Mesenchymal stem cell (in vitro differentiated cells and primary cell): ENCODE measurements at regions not wholly inside any gene's neighbourhood (a gene's known extent, or its start where the extent isn't known, plus 50 kb on each side); places are given as distances from the start of the nearest gene placed in this dataset.
"Not testable (repeated sequence)": the region's sequence is repeated elsewhere in the genome, so short reads cannot be mapped to it uniquely, and the experiment has no call there.

ENCODE experiments used
- DNase-seq: peaks from one replicate; pipeline ENCODE4 v3.0.0-alpha.2; 2013
- H2AFZ ChIP-seq: one replicate; pipeline ENCODE4 v1.6.1; 2013; ENCODE audit warnings: low read depth, mild to moderate bottlenecking, control low read depth, inconsistent platforms, low read length, moderate library complexity
- H2AK5ac ChIP-seq: 2 replicates; pipeline ENCODE4 v1.6.1; 2013; ENCODE audit warnings: low read length, moderate library complexity, mild to moderate bottlenecking, inconsistent platforms; ENCODE audit not compliant: severe bottlenecking
- H2BK120ac ChIP-seq: one replicate; pipeline ENCODE4 v1.6.1; 2013; ENCODE audit warnings: low read depth, mild to moderate bottlenecking, inconsistent platforms, low read length, moderate library complexity
- H2BK12ac ChIP-seq, 2 experiments: one replicate each; pipeline ENCODE4 v1.6.1; 2013; ENCODE audit warnings: inconsistent platforms in 2 of 2, low read length in 2 of 2, mild to moderate bottlenecking in 2 of 2, moderate library complexity in 2 of 2, control low read depth in 1 of 2
- H2BK15ac ChIP-seq: one replicate; pipeline ENCODE4 v1.6.1; 2013; ENCODE audit warnings: mild to moderate bottlenecking, low read depth, inconsistent platforms; ENCODE audit not compliant: poor library complexity, severe bottlenecking
- H2BK5ac ChIP-seq: 2 replicates; pipeline ENCODE4 v1.6.1; 2013; ENCODE audit warnings: low read depth, mild to moderate bottlenecking, low read length, control low read depth, inconsistent platforms; ENCODE audit not compliant: poor library complexity, severe bottlenecking
- H3K14ac ChIP-seq, 2 experiments: one replicate each; pipeline ENCODE4 v1.6.1; 2013; ENCODE audit warnings: inconsistent platforms in 2 of 2, low read length in 2 of 2, control low read depth in 1 of 2, mild to moderate bottlenecking in 1 of 2, moderate library complexity in 1 of 2
- H3K18ac ChIP-seq, 2 experiments: one replicate each; pipeline ENCODE4 v1.6.1; 2013; ENCODE audit warnings: inconsistent platforms in 2 of 2, low read length in 2 of 2, control low read depth in 1 of 2, low read depth in 1 of 2, mild to moderate bottlenecking in 1 of 2
- H3K23ac ChIP-seq, 2 experiments: one replicate each; pipeline ENCODE4 v1.6.1; 2013; ENCODE audit warnings: inconsistent platforms in 2 of 2, low read length in 2 of 2, mild to moderate bottlenecking in 2 of 2, moderate library complexity in 2 of 2, control low read depth in 1 of 2
- H3K27ac ChIP-seq: 2 replicates; pipeline ENCODE4 v1.5.1; 2013; ENCODE audit warnings: mild to moderate bottlenecking, moderate library complexity, low read length, control low read depth, inconsistent platforms; ENCODE audit not compliant: poor library complexity, severe bottlenecking
- H3K27me3 ChIP-seq, 2 experiments: 2 replicates each; pipeline versions ENCODE4 v1.6.1 to v1.7.0; 2013; ENCODE audit warnings: low read length in 2 of 2, mild to moderate bottlenecking in 2 of 2, moderate library complexity in 2 of 2, control low read depth in 1 of 2, inconsistent platforms in 1 of 2; ENCODE audit not compliant: control insufficient read depth in 1 of 2, insufficient read depth in 1 of 2
- H3K36me3 ChIP-seq, 2 experiments: 2 replicates each; pipeline versions ENCODE4 v1.6.1 to v1.7.0; 2013; ENCODE audit warnings: low read length in 2 of 2, control low read depth in 1 of 2, inconsistent platforms in 1 of 2, low read depth in 1 of 2, mild to moderate bottlenecking in 1 of 2; ENCODE audit not compliant: insufficient read depth in 2 of 2, control insufficient read depth in 1 of 2
- H3K4ac ChIP-seq, 2 experiments: one replicate each; pipeline ENCODE4 v1.6.1; 2013; ENCODE audit warnings: inconsistent platforms in 2 of 2, low read length in 2 of 2, mild to moderate bottlenecking in 2 of 2, moderate library complexity in 2 of 2, control low read depth in 1 of 2, low read depth in 1 of 2
- H3K4me1 ChIP-seq: 2 replicates; pipeline ENCODE4 v1.6.1; 2013; ENCODE audit warnings: low read depth, low read length, control low read depth; ENCODE audit not compliant: control insufficient read depth, insufficient read depth
- H3K4me2 ChIP-seq: 2 replicates; pipeline ENCODE4 v1.6.1; 2013; ENCODE audit warnings: low read length, mild to moderate bottlenecking, inconsistent platforms; ENCODE audit not compliant: poor library complexity, severe bottlenecking
- H3K4me3 ChIP-seq, 2 experiments: 2 replicates each; pipeline versions ENCODE4 v1.5.1 to v1.7.0; 2013; ENCODE audit warnings: low read length in 2 of 2, mild to moderate bottlenecking in 2 of 2, control low read depth in 1 of 2, low read depth in 1 of 2; ENCODE audit not compliant: insufficient read depth in 1 of 2
- H3K79me1 ChIP-seq: replicated peaks from 2 replicates; pipeline ENCODE4 v1.6.1; 2013; ENCODE audit warnings: mild to moderate bottlenecking, control low read depth, low read length, inconsistent platforms; ENCODE audit not compliant: poor library complexity, severe bottlenecking
- H3K9ac ChIP-seq: 2 replicates; pipeline ENCODE4 v1.7.0; 2013; ENCODE audit warnings: mild to moderate bottlenecking, low read length, moderate library complexity
- H3K9me3 ChIP-seq: 2 replicates; pipeline ENCODE4 v1.7.0; 2013; ENCODE audit warnings: mild to moderate bottlenecking, low read length; ENCODE audit not compliant: control insufficient read depth
- H4K8ac ChIP-seq: one replicate; pipeline ENCODE4 v1.6.1; 2013; ENCODE audit warnings: inconsistent platforms, mild to moderate bottlenecking, low read length, moderate library complexity
- H4K91ac ChIP-seq: one replicate; pipeline ENCODE4 v1.6.1; 2013; ENCODE audit warnings: mild to moderate bottlenecking, low read length, inconsistent platforms
- WGBS: methylation state at CpG from one replicate; pipeline ENCODE4 v1.1.7; 2013; ENCODE audit warnings: mixed read lengths; 5-methylcytosine and 5-hydroxymethylcytosine counted together

DNA sequence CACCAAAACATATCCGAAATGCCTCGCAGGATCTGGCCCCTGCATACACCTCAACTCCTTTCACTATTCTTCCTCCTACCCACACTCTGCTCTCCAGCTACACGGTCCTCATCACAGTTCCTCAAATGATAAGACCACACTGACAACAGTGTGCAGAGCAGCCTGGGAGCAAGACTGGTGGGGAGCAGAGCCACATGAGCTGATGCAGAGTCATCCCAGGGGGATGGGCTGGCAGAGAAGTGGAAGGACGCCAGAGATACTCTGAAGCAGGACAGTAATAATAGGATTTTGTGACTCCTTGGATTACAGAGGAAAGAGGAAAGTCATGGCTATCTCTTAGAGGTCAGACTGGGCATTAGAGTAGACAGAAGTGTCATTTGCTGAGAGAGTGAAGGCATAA is 167.2 kb downstream of the AVL9 start:
- not testable (repeated sequence) for H2BK120ac ChIP-seq, DNase-seq, H2BK12ac ChIP-seq, H4K8ac ChIP-seq, H3K14ac ChIP-seq, H3K4me1 ChIP-seq, H3K4me3 ChIP-seq, H3K79me1 ChIP-seq, H3K36me3 ChIP-seq, H3K4ac ChIP-seq, H2BK5ac ChIP-seq, H3K9ac ChIP-seq, H3K4me2 ChIP-seq, H4K91ac ChIP-seq, H2BK15ac ChIP-seq, H3K27me3 ChIP-seq, H3K27ac ChIP-seq, H2AK5ac ChIP-seq, H3K18ac ChIP-seq, H2AFZ ChIP-seq, H3K9me3 ChIP-seq
- peak overlapping the region in 1 of 2 experiments; percentile 59 for H3K23ac ChIP-seq
- 63% methylated on average over 1 of the region's 4 CpGs for WGBS

GRCh38 chr7:32661929-32662328 is 166.6 kb downstream of the AVL9 start:
- H4K91ac ChIP-seq, result no peak overlapping the region
- no peak overlapping the region for H2BK5ac ChIP-seq
- H3K4me1 ChIP-seq, result peaks cover 8% of the 10 kb centered on the region
- peaks cover 10% of the 10 kb centered on the region for H3K79me1 ChIP-seq
- H3K27me3 ChIP-seq, result no peaks in the 10 kb centered on the region
- 100% methylated on average over 1 of the region's 1 CpG for WGBS
- H2AFZ ChIP-seq, result no peak overlapping the region
- H3K23ac ChIP-seq, result no peak overlapping the region
- H3K4me3 ChIP-seq, result no peak overlapping the region
- H2AK5ac ChIP-seq, result peak overlapping the region; percentile 74
- H2BK12ac ChIP-seq, result no peak overlapping the region
- no peak for DNase-seq
- no peaks in the 10 kb centered on the region for H3K9me3 ChIP-seq
- H4K8ac ChIP-seq, result no peak overlapping the region
- no peak overlapping the region for H3K9ac ChIP-seq
- H3K36me3 ChIP-seq, result no peaks in the 10 kb centered on the region
- no peak overlapping the region for H3K18ac ChIP-seq
- no peak overlapping the region for H3K4me2 ChIP-seq
- no peak overlapping the region for H2BK120ac ChIP-seq
- no peak overlapping the region for H2BK15ac ChIP-seq
- no peak overlapping the region for H3K27ac ChIP-seq
- no peak overlapping the region for H3K14ac ChIP-seq
- H3K4ac ChIP-seq, result no peak overlapping the region

- no peak overlapping the region for H3K23ac ChIP-seq
- no peak overlapping the region for H3K18ac ChIP-seq
- no peak overlapping the region for H4K91ac ChIP-seq
- no peaks in the 10 kb centered on the region for H3K27me3 ChIP-seq
- no peak overlapping the region for H3K4me2 ChIP-seq
- no peak overlapping the region for H3K4ac ChIP-seq
- H4K8ac ChIP-seq, result no peak overlapping the region
- no CpG with 5 or more reads among the region's 3 CpGs for WGBS
- no peak overlapping the region for H3K14ac ChIP-seq
- no peak overlapping the region for H2BK15ac ChIP-seq
- no peak overlapping the region for H2BK5ac ChIP-seq
- H3K9me3 ChIP-seq, result no peaks in the 10 kb centered on the region
- no peak overlapping the region for H3K4me3 ChIP-seq
- no peak overlapping the region for H2AFZ ChIP-seq
- H2AK5ac ChIP-seq, result peak overlapping the region; percentile 74
- peaks cover 8% of the 10 kb centered on the region for H3K4me1 ChIP-seq
- no peaks in the 10 kb centered on the region for H3K36me3 ChIP-seq
- no peak overlapping the region for H3K9ac ChIP-seq
- H2BK12ac ChIP-seq, result no peak overlapping the region
- no peak for DNase-seq
- H3K27ac ChIP-seq, result no peak overlapping the region
- H2BK120ac ChIP-seq, result no peak overlapping the region
- peaks cover 10% of the 10 kb centered on the region for H3K79me1 ChIP-seq
Measured at GRCh38 chr7:32661501-32661900, 166.2 kb downstream of the AVL9 start.

DNA sequence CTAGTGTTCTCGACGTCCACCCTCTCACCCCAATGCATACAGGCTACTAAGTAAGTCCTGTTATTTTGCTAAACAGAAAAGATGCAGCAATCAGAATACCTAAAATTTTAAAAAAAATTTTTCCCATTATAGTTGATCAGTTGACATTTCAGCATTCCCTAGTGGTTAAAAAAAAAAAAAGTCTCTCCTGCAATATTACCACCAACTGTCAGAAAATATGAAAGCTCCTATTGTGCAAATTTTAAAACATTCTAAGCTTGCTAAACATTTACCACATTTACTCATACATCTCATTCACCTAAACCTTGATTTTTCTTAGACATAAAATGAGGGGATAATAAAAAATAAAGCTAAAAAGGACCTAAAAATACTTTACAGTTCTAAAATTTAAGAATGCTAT is 165.6 kb downstream of the AVL9 start:
- no peak overlapping the region for H3K23ac ChIP-seq
- no peak overlapping the region for H3K4me2 ChIP-seq
- no peak overlapping the region for H4K91ac ChIP-seq
- no peak overlapping the region for H3K18ac ChIP-seq
- H2AFZ ChIP-seq, result no peak overlapping the region
- no peak overlapping the region for H3K4ac ChIP-seq
- H3K27me3 ChIP-seq, result no peaks in the 10 kb centered on the region
- H2BK15ac ChIP-seq, result no peak overlapping the region
- no peak overlapping the region for H3K9ac ChIP-seq
- peaks cover 9% of the 10 kb centered on the region for H3K79me1 ChIP-seq
- no peak overlapping the region for H4K8ac ChIP-seq
- H2AK5ac ChIP-seq, result no peak overlapping the region
- no peak overlapping the region for H3K14ac ChIP-seq
- no peak overlapping the region for H3K4me3 ChIP-seq
- H3K27ac ChIP-seq, result peak overlapping the region; percentile 59
- DNase-seq, result no peak
- H3K4me1 ChIP-seq, result peaks cover 8% of the 10 kb centered on the region
- H3K9me3 ChIP-seq, result no peaks in the 10 kb centered on the region
- H2BK120ac ChIP-seq, result no peak overlapping the region
- H3K36me3 ChIP-seq, result no peaks in the 10 kb centered on the region
- WGBS, result 100% methylated on average over 1 of the region's 2 CpGs
- no peak overlapping the region for H2BK5ac ChIP-seq
- H2BK12ac ChIP-seq, result no peak overlapping the region
